ENCODE measurements at regions not wholly inside any gene's neighbourhood (a gene's known extent, or its start where the extent isn't known, plus 50 kb on each side); places are given as distances from the start of the nearest gene placed in this dataset.
"Not testable (repeated sequence)": the region's sequence is repeated elsewhere in the genome, so short reads cannot be mapped to it uniquely, and the experiment has no call there.

DNA sequence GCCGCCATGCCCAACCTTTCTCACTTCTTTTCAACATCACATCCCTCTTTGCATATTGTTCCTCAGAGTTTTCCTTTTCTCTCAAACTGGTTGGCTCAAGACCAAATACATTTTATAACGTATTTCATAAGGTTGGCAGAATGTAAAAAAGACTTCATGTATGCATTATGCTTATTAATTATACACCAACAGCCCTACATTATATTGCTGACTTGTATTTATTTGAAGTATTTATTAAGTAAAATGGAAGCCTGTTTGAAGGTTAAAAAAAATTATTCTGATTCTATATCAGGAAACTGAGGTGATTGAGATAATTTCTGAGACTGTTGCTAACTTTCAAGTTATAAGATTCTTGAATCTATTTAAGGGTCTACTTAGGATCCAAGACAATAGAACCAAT is 208.0 kb upstream of the KCNH7 start:
- no peak for DNase-seq

DNA sequence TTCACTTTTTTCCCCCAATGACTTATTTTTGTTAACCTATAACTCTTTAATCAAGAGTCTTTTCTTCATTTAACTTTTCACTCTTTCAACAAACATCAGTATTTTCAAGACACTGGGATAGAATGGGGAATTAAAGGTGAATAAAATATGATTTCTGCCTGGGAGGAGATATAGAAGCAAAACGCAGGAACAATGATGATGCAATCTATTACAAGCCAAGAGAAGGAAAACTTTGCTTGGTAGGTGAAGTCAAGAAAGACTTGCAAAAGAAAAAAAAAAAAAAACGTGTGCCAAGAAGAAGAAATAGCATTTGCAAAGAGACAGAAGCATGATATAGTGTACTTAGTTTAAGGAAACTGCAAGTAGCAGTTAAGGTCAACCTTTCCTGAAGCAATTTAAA is 207.3 kb upstream of the KCNH7 start:
- DNase-seq, result no peak

DNA sequence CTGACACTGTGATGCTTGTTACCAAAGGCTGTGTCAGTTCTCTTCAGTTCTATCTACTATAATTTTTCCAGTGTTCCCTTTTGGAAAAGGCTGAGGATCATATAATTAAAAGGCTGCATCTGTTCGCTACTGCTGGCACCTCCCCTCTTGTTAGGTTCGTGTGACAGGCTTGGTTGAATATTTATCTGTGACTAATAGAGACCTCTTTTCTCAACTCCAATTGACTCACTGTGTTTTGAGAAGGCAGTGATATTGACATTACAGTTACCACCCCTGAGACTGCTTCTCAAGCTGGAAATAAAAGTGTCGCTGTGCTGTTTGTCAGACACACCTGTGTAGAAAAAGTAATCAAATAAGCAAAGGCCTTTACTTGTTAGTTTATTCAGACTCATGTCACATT is 205.5 kb upstream of the KCNH7 start:
- DNase-seq, result no peak

DNA sequence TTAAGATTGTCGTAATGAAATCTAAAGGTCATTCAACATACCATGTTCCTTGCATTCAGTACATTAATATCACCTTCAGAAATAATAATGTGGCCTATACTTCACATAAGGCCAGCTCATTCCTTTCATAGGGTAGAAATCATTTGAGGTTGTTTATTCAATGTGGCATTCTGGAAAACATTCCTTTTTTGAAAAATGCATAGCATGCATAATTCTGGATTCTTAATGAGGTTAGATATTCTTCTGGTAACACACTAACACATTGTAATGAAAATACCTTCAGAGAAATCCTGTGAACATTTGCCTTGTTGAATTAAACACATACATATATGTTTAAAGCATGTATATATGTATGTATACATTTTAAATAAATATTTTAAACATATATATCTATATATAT is 204.6 kb upstream of the KCNH7 start:
- DNase-seq, result no peak

GRCh38 chr2:163039266-163039665 is 200.7 kb upstream of the KCNH7 start:
- no peak for DNase-seq

GRCh38 chr2:163028807-163029206 is 190.2 kb upstream of the KCNH7 start:
- peak; percentile 3 for DNase-seq

- DNase-seq, result not testable (repeated sequence)
These were observed 187.7 kb upstream of the KCNH7 start for GRCh38 chr2:163026136-163026775.

- not testable (repeated sequence) for DNase-seq
These were observed 178.3 kb upstream of the KCNH7 start for GRCh38 chr2:163016882-163017281.

DNA sequence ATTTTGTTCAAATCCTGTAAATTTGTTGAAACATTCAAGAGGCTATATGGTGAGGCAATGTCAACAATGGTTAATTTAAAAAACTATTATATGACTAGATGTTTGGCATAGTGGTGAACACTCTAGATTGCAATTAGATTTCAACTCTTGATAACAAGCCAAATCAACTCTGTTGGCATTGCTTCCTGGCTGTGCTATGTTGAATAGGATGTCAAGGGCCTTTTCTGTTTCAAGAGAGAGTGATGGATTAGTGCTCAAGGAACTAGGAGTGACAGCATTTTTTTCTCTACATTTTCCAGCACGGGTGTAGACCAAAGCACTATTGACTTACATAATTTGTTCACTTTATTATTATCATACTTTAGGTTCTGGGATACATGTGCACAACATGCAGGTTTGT is 172.4 kb upstream of the KCNH7 start:
- no peak for DNase-seq

DNA sequence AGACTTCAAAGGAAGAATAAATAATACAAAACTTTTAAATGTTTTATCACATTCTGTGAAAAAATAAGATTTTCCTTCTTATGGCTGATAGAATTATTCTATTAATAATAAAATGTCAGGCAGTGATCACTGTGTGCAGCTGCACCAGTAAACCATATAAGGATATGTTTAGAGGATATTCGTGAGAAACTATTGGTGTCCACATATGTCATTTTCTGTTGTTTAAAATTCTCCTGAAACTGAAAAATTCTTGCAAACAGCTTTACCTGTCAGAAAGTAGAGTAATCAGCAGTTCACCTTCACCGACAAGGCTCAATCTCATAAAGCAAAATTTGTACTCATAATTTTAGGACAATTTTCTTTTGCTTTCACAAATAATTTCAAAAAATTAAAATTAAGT is 170.1 kb upstream of the KCNH7 start:
- DNase-seq, result no peak

DNA sequence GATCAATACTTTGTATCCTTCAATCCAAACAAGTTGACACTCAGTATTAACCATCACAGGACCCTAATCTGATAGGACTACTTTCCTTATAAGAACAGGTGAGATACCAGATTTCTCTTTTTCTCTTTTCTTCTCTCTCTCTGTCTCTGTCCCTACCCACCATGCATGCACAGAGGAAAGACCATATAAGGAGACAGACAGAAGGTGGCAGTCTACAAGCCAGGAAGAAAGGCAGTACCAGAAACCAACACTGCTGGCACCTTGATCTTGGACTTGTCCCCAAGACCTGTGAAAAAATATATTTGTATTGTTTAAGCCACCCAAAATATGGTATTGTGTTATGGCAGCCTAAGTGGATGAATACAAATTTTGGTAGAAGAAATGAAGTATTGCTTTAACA is 156.2 kb upstream of the KCNH7 start:
- DNase-seq, result no peak

GRCh38 chr2:162992828-162993227 is 154.3 kb upstream of the KCNH7 start:
- DNase-seq, result no peak

DNA sequence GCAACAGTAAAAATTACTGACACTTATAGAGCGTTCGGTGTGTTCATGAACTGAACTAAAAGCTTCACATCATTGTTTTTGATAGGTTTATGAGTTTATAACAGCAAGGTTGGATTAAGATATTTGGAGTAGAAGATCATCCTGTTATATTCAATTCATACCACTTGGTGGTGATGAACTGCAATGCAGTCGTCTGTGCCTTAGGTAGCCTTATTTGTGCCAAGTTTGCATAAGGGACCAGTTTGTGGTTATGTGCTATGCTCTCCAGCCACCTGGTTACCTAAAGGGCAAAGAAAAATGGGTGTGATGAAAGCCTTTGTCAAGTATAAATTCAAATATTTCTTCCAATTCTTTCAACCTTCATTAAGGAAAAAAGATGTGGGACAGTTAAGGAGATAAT is 150.9 kb upstream of the KCNH7 start:
- peak; percentile 15 for DNase-seq

DNA sequence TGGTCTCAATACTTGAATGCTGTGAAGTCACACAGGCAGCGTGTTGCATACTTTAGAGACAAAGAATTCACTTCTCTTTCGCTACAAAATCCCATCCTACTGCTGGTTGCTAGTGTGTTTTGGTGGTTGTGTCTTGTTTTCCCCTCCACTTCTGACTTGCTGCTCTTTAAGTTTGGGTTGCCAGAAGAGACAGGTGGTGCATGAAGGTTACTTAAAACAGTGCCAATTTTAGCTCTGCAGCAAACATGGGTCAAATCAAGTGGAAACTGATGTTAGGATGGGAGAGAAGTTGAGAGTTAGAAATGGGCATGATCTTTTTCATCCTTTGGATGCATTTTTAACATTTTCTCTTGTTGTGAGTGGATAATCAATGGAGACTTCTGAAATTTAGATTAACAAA is 136.2 kb upstream of the KCNH7 start:
- no peak for DNase-seq

- DNase-seq, result no peak
These were observed 133.8 kb upstream of the KCNH7 start for GRCh38 chr2:162972383-162972782.

DNA sequence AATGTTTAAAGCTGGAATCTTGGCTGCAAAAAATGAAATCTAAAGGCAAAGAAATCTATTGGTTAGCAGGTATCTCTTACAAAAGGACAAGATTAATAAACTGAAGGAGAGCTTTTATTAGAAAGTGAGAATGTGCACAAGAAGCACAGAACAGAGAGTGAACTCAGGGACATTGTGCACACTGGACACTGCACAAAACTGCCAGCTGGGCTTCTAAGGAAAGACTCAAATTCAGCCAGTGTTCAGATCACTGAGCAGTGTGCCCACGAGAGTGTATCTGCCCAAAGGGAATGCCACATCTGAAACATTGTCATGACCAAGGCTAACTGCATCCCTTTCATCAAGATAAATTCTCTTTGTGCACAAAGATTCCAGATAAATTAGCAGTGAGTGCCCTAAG is 129.7 kb upstream of the KCNH7 start:
- no peak for DNase-seq

- no peak for DNase-seq
These were observed 129.2 kb upstream of the KCNH7 start for GRCh38 chr2:162967811-162968210.

DNA sequence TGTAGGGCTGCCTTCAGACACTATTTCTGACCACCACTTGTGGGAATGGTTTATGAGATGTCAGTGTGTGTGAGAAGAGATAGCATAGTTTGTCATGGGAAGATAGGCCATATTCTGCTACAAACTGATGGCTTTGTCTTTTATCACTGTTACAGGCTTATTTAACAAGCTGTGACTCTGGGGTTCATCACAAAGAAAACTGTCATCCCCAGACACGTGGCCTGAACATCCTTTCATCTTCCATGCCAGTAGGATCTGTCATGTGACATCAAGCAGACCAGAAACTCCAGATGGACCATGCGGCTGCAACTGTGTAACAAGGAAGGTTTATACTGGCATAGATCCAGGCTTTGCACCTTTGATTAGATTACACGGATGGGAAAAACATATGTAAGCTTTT is 128.6 kb upstream of the KCNH7 start:
- no peak for DNase-seq

DNA sequence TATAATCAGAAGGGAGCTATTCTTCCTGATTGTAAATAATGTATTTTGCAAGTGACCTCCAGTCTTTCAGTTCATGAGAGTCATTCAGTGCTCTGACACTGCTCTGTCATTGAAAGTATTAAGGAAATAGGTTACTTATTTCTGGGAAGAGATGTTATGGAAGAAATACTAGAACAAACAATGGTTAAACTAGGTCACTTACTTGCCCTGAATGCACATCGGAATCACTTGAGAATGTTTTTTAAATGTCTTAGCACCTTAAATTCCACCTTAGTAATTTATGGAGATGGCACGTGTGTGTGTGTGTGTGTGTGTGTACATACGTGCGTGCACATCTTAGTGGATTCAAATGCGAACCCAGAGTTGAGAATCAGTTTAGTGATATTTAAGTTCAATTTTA is 126.6 kb upstream of the KCNH7 start:
- DNase-seq, result no peak

DNA sequence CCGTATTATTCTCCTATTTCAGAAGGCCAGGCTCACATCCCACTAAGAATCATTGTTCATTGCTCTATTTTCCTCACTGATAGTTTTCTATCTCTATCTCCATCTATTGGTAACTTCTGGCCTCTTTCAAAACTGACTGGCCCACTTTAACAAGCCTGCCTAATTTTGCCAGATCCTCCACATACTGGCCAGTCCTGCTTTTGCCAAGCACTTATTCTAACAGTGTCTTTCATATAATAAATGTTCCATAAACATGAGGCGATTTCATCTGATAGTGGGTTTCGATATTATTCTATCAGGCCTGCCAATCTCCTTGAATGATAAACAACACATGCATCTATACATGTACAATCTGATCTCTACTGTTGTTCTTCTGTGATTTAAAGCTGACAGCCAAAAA is 125.9 kb upstream of the KCNH7 start:
- DNase-seq, result no peak

- no peak for DNase-seq
These were observed 124.6 kb upstream of the KCNH7 start for GRCh38 chr2:162963156-162963555.

DNA sequence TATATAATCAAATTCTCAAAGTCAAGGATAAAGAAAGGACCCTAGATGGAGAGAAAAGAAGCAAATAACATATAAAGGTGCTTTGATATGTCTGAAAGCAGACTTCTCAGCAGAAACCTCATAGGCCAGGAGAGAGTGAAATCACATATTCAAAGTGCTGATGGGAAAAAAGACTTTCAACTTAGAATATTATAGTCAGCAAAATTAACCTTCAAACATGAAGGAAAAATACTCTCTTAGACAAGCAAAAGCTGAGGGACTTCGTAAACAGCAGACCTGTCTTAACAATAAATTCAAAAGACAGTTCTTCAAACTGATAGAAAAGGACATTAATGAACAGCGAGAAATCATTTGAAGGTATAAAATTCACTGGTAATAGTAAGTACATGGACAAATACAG is 107.2 kb upstream of the KCNH7 start:
- DNase-seq, result no peak

DNA sequence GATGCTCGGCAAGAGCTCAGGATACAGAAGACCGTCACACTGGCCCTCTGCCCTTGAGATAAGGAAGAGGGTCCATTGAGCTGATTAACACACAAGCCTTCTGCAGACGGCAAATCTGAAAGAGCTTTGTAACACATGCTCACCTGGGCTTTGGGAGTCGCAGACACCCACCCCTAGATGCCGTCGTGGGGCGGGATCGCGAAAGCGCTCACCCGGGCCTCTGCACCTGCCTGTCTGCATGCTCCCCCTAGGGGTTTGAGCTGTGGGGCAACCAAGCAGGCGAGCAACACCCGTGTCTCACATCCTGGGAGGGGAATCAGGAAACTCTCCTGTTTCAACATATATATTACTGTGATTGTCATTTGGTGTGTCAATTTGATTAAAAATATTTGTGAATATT is 99.8 kb upstream of the KCNH7 start:
- DNase-seq, result peak; percentile 31

DNA sequence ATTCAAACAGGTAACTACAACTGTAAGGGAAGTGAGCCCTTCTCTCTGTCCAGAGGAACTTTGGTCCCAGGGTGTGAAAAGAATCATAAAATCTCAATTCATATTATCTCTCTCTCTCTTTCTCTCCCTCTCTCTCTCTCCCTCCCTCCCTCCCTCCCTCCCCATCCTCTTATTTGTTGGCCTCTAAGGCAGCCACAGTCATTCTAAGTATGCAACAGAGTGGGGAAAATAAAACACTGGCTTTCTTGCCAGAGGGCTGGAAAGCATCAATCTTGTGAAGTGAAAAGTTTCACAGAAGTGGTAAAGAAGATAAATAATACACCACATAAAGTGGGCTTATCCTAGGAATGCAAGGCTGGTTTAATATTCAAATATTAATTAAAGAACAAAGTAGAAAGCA is 95.6 kb upstream of the KCNH7 start:
- no peak for DNase-seq

GRCh38 chr2:162932416-162932815 is 93.8 kb upstream of the KCNH7 start:
- DNase-seq, result no peak

DNA sequence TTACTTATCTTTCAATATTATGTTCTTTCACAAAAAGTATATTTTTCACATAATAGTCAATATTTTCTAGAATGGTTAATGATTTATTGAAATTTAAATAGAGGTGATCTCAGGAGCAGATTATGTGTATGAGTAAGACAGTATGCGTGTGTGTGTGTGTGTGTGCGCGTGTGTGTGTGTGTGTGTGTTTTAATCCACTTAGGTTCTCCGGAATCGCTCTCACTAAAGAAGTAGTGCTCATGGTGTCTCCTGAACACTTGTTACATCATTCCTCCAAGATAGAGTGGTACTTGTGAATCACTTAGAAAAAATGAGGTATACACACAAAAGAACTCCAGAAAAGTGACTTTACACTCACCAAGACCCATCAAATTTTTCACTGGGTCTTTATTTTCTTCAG is 91.0 kb upstream of the KCNH7 start:
- DNase-seq, result no peak

All from RPMI8226 (cell line).